ENCODE measurements at regions not wholly inside any gene's neighbourhood (a gene's known extent, or its start where the extent isn't known, plus 50 kb on each side); places are given as distances from the start of the nearest gene placed in this dataset.

GRCh38 chr12:115495300-115495699 is 782.2 kb downstream of the MED13L start:
- no peak for DNase-seq (ENCODE audit: low spot score in 2 of 2)
- Histone ChIP-seq H3K36me3 (no peaks in the 10 kb centered on the region), H3K27me3 (no peaks in the 10 kb centered on the region), H3K4me3 (no peak overlapping the region), H3K9me3 (no peaks in the 10 kb centered on the region), H3K4me1 (no peaks in the 10 kb centered on the region), H3K27ac (no peak overlapping the region)
- TF ChIP-seq POLR2A (IDR thresholded peaks at IDR 0.05) (no peak), POLR2AphosphoS5 (IDR thresholded peaks at IDR 0.05) (no peak), CTCF (IDR thresholded peaks at IDR 0.05) (no peak)
- intact Hi-C loops (cut with DNase I; ENCODE audit: low total_unique reads), result no loop called here

- Histone ChIP-seq H3K36me3 (no peaks in the 10 kb centered on the region), H3K4me3 (no peak overlapping the region), H3K9me3 (no peaks in the 10 kb centered on the region), H3K27ac (no peak overlapping the region), H3K4me1 (no peaks in the 10 kb centered on the region), H3K27me3 (no peaks in the 10 kb centered on the region)
- DNase-seq (ENCODE audit: low spot score in 2 of 2), result no peak
- TF ChIP-seq POLR2A (IDR thresholded peaks at IDR 0.05) (no peak), CTCF (IDR thresholded peaks at IDR 0.05) (no peak), POLR2AphosphoS5 (IDR thresholded peaks at IDR 0.05) (no peak)
- intact Hi-C loops (cut with DNase I; ENCODE audit: low total_unique reads), result no loop called here
These were observed 784.9 kb downstream of the MED13L start for GRCh38 chr12:115492553-115492952.

GRCh38 chr12:115491511-115492250 is 785.8 kb downstream of the MED13L start:
- Histone ChIP-seq H3K9me3 (no peaks in the 10 kb centered on the region), H3K27me3 (no peaks in the 10 kb centered on the region), H3K27ac (no peak overlapping the region), H3K4me3 (no peak overlapping the region), H3K36me3 (no peaks in the 10 kb centered on the region), H3K4me1 (no peaks in the 10 kb centered on the region)
- intact Hi-C loops (cut with DNase I; ENCODE audit: low total_unique reads), result no loop called here
- no peak for DNase-seq (ENCODE audit: low spot score in 2 of 2)
- no peak for TF ChIP-seq POLR2AphosphoS5 (IDR thresholded peaks at IDR 0.05)

GRCh38 chr12:115489253-115489652 is 788.2 kb downstream of the MED13L start:
- intact Hi-C loops (cut with DNase I; ENCODE audit: low total_unique reads), result no loop called here

GRCh38 chr12:115485967-115486366 is 791.5 kb downstream of the MED13L start:
- DNase-seq (ENCODE audit: low spot score in 2 of 2), result no peak
- H3K4me3 ChIP-seq, result no peak overlapping the region
- no peak overlapping the region for H3K27ac ChIP-seq
- H3K27me3 ChIP-seq, result no peaks in the 10 kb centered on the region
- intact Hi-C loops (cut with DNase I; ENCODE audit: low total_unique reads), result no loop called here
- H3K9me3 ChIP-seq, result no peaks in the 10 kb centered on the region
- no peak for TF ChIP-seq POLR2A (IDR thresholded peaks at IDR 0.05)
- no peak for TF ChIP-seq CTCF (IDR thresholded peaks at IDR 0.05)
- no peak for TF ChIP-seq POLR2AphosphoS5 (IDR thresholded peaks at IDR 0.05)
- no peaks in the 10 kb centered on the region for H3K4me1 ChIP-seq
- no peaks in the 10 kb centered on the region for H3K36me3 ChIP-seq

More at GRCh38 chr12:115489253-115489652, 788.2 kb downstream of the MED13L start:
- no peaks in the 10 kb centered on the region for H3K36me3 ChIP-seq
- no peaks in the 10 kb centered on the region for H3K4me1 ChIP-seq
- TF ChIP-seq POLR2A (IDR thresholded peaks at IDR 0.05) (no peak), POLR2AphosphoS5 (IDR thresholded peaks at IDR 0.05) (no peak), CTCF (IDR thresholded peaks at IDR 0.05) (no peak)
- H3K27ac ChIP-seq, result no peak overlapping the region
- no peaks in the 10 kb centered on the region for H3K9me3 ChIP-seq
- DNase-seq (ENCODE audit: low spot score in 2 of 2), result no peak
- H3K4me3 ChIP-seq, result no peak overlapping the region
- H3K27me3 ChIP-seq, result no peaks in the 10 kb centered on the region
